ENCODE measurements at regions not wholly inside any gene's neighbourhood (a gene's known extent, or its start where the extent isn't known, plus 50 kb on each side); places are given as distances from the start of the nearest gene placed in this dataset.

GRCh38 chr18:25446972-25447371 is 95.0 kb upstream of the ZNF521 start:
- TF ChIP-seq, protein P1, sequence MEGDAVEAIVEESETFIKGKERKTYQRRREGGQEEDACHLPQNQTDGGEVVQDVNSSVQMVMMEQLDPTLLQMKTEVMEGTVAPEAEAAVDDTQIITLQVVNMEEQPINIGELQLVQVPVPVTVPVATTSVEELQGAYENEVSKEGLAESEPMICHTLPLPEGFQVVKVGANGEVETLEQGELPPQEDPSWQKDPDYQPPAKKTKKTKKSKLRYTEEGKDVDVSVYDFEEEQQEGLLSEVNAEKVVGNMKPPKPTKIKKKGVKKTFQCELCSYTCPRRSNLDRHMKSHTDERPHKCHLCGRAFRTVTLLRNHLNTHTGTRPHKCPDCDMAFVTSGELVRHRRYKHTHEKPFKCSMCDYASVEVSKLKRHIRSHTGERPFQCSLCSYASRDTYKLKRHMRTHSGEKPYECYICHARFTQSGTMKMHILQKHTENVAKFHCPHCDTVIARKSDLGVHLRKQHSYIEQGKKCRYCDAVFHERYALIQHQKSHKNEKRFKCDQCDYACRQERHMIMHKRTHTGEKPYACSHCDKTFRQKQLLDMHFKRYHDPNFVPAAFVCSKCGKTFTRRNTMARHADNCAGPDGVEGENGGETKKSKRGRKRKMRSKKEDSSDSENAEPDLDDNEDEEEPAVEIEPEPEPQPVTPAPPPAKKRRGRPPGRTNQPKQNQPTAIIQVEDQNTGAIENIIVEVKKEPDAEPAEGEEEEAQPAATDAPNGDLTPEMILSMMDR (conservative IDR thresholded peaks at IDR 0.05), result no peak
- no peak for TF ChIP-seq EZH2 (IDR thresholded peaks at IDR 0.05; ENCODE audit: low read depth)

Data from PC-9 (cell line).